MM.1S (cell line): ENCODE measurements at regions not wholly inside any gene's neighbourhood (a gene's known extent, or its start where the extent isn't known, plus 50 kb on each side); places are given as distances from the start of the nearest gene placed in this dataset.

Source experiments
- DNase-seq: peaks from one replicate; pipeline ENCODE4 v3.0.0-alpha.2; 2015
- H2AFZ ChIP-seq: fragments of 300-600 bp; sonication (generic); 2 replicates; pipeline ENCODE4 v1.6.0; 2016; ENCODE audit warnings: antibody characterized with exemption, low read length
- H3F3A ChIP-seq: fragments of 300-600 bp; sonication (generic); 2 replicates; pipeline ENCODE4 v1.6.1; 2016; ENCODE audit warnings: mild to moderate bottlenecking, antibody characterized with exemption, low read length, moderate library complexity, mixed read lengths; ENCODE audit not compliant: insufficient read depth
- H3K27ac ChIP-seq: fragments of 300-600 bp; sonication (generic); 2 replicates; pipeline ENCODE4 v1.5.1; 2016; ENCODE audit warnings: mild to moderate bottlenecking, low read length
- H3K27me3 ChIP-seq: fragments of 300-600 bp; sonication (generic); replicated peaks from 2 replicates; pipeline ENCODE4 v1.6.0; 2016; ENCODE audit warnings: low read length; ENCODE audit not compliant: insufficient read depth
- H3K36me3 ChIP-seq: fragments of 300-600 bp; sonication (generic); replicated peaks from 2 replicates; pipeline ENCODE4 v1.6.1; 2016; ENCODE audit warnings: mild to moderate bottlenecking, low read length, mixed read lengths; ENCODE audit not compliant: insufficient read depth
- H3K4me1 ChIP-seq: fragments of 300-600 bp; sonication (generic); 2 replicates; pipeline ENCODE4 v1.6.1; 2016; ENCODE audit warnings: low read length, mixed read lengths
- H3K4me2 ChIP-seq: fragments of 300-600 bp; sonication (generic); 2 replicates; pipeline ENCODE4 v1.6.0; 2016; ENCODE audit warnings: low read depth, low read length
- H3K4me3 ChIP-seq: fragments of 300-600 bp; sonication (generic); 2 replicates; pipeline ENCODE4 v1.5.1; 2016; ENCODE audit warnings: low read length, mixed read lengths
- H3K79me2 ChIP-seq: fragments of 300-600 bp; sonication (generic); 2 replicates; pipeline ENCODE4 v1.6.1; 2016; ENCODE audit warnings: mixed run types, low read length, mixed read lengths
- H3K9ac ChIP-seq: fragments of 300-600 bp; sonication (generic); 2 replicates; pipeline ENCODE4 v1.6.1; 2016; ENCODE audit warnings: low read length, mixed read lengths
- H3K9me2 ChIP-seq: fragments of 300-600 bp; sonication (generic); replicated peaks from 2 replicates; pipeline ENCODE4 v1.6.1; 2016; ENCODE audit warnings: mild to moderate bottlenecking, low read length, mixed read lengths; ENCODE audit not compliant: insufficient read depth
- H3K9me3 ChIP-seq: fragments of 300-600 bp; sonication (generic); replicated peaks from 2 replicates; pipeline ENCODE4 v1.6.1; 2016; ENCODE audit warnings: mild to moderate bottlenecking, low read length, mixed read lengths; ENCODE audit not compliant: insufficient read depth
- H4K20me1 ChIP-seq: fragments of 300-600 bp; sonication (generic); 2 replicates; pipeline ENCODE4 v1.6.1; 2016; ENCODE audit warnings: mild to moderate bottlenecking, low read length, moderate library complexity, mixed read lengths; ENCODE audit not compliant: insufficient read depth
- EZH2 ChIP-seq: fragments of 300-600 bp; sonication (generic); optimal IDR thresholded peaks from 2 replicates; pipeline ENCODE3; 2017; ENCODE audit warnings: low read depth, mild to moderate bottlenecking, antibody characterized with exemption, low read length, mixed read lengths
- EZH2phosphoT487 ChIP-seq: fragments of 300-600 bp; sonication (generic); IDR thresholded peaks from 2 replicates; pipeline ENCODE4 v1.6.1; 2018; ENCODE audit warnings: antibody characterized with exemption, low read length
- TF ChIP-seq, protein P1 (sequence below): fragments of 300-600 bp; sonication (generic); IDR thresholded peaks from 2 replicates; pipeline ENCODE4 v1.5.1; 2016; ENCODE audit warnings: antibody characterized with exemption, low read length, mixed read lengths

DNA sequence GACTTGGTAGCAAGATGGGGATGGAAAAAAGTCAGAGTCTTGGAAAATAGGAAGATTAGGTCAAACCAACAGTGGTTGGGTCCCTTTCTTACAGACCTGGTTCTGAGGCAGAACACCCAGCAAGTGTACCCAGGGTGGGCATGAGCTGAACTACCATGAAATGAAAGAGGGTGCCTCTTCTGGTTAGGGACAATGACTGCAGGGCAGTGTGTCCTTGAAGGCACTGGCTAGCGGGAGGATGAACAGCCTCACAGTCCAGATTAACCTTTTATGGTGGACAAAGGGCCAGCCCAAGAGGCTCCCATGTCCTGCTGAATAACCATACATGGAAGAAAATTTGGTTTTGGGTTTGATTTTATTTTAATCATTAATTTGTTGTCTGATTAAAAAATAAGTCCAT, 61.8 kb upstream of the CCDC85A start:
- TF ChIP-seq, protein P1, sequence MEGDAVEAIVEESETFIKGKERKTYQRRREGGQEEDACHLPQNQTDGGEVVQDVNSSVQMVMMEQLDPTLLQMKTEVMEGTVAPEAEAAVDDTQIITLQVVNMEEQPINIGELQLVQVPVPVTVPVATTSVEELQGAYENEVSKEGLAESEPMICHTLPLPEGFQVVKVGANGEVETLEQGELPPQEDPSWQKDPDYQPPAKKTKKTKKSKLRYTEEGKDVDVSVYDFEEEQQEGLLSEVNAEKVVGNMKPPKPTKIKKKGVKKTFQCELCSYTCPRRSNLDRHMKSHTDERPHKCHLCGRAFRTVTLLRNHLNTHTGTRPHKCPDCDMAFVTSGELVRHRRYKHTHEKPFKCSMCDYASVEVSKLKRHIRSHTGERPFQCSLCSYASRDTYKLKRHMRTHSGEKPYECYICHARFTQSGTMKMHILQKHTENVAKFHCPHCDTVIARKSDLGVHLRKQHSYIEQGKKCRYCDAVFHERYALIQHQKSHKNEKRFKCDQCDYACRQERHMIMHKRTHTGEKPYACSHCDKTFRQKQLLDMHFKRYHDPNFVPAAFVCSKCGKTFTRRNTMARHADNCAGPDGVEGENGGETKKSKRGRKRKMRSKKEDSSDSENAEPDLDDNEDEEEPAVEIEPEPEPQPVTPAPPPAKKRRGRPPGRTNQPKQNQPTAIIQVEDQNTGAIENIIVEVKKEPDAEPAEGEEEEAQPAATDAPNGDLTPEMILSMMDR = no peak
- TF ChIP-seq EZH2 (no peak), EZH2phosphoT487 (no peak)
- no peaks in the 10 kb centered on the region for H3K36me3 ChIP-seq
- no peaks in the 10 kb centered on the region for H3K4me1 ChIP-seq
- H3K9ac ChIP-seq = no peak overlapping the region
- no peaks in the 10 kb centered on the region for H3F3A ChIP-seq
- DNase-seq = no peak
- no peak overlapping the region for H2AFZ ChIP-seq
- no peaks in the 10 kb centered on the region for H3K27me3 ChIP-seq
- no peak overlapping the region for H3K4me2 ChIP-seq
- H3K9me2 ChIP-seq = no peaks in the 10 kb centered on the region
- no peak overlapping the region for H3K4me3 ChIP-seq
- no peaks in the 10 kb centered on the region for H4K20me1 ChIP-seq
- H3K27ac ChIP-seq = no peak overlapping the region
- no peaks in the 10 kb centered on the region for H3K79me2 ChIP-seq
- no peaks in the 10 kb centered on the region for H3K9me3 ChIP-seq

DNA sequence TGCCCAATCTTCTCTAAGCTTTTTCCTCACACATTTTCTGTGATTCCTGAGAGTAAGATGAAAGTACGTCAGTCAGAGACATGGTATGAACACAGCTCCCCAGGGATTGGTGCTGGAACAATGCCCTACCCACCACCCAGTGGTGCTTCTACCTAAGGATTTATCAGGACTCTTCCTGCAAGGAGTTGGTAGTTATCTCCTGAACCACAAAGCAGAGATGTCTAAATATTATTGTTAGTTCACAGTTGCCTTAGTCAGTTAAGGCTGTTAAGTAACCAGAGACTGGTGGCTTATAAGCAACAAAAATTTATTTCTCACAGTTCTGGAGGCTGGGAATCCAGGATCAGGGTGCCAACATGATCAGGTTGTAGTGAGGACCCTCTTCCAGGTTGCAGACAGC, 60.3 kb upstream of the CCDC85A start:
- H3K27me3 ChIP-seq = no peaks in the 10 kb centered on the region
- no peak overlapping the region for H3K4me2 ChIP-seq
- no peaks in the 10 kb centered on the region for H3K36me3 ChIP-seq
- no peak overlapping the region for H3K4me3 ChIP-seq
- H3F3A ChIP-seq = no peaks in the 10 kb centered on the region
- H3K9ac ChIP-seq = no peak overlapping the region
- no peak overlapping the region for H3K27ac ChIP-seq
- H3K4me1 ChIP-seq = no peaks in the 10 kb centered on the region
- no peaks in the 10 kb centered on the region for H4K20me1 ChIP-seq
- TF ChIP-seq EZH2 (no peak), EZH2phosphoT487 (no peak)
- TF ChIP-seq, protein P1 = no peak
- no peaks in the 10 kb centered on the region for H3K79me2 ChIP-seq
- no peak overlapping the region for H2AFZ ChIP-seq
- no peaks in the 10 kb centered on the region for H3K9me3 ChIP-seq
- H3K9me2 ChIP-seq = no peaks in the 10 kb centered on the region
- no peak for DNase-seq

DNA sequence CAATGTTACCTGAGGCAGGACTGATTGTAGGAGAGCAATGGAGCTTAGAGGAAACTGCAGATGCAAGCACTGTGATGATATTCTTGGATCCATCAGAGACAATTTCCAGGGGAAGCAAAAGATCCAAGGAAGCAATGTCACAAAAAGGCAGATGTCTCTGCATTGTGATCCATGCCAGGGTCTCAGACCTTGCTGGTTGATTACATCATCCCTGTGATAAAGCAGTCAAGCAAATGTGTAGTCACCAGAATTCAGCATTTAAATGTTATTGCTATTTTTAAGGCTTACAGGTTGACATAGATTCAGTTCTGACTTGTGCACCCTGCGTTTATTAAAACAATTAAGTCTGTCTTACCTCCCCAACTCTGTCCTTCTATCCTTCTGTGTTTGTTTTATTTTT, 56.8 kb upstream of the CCDC85A start:
- no peaks in the 10 kb centered on the region for H3K79me2 ChIP-seq
- TF ChIP-seq EZH2phosphoT487 = no peak
- H3K36me3 ChIP-seq = no peaks in the 10 kb centered on the region
- H3K4me3 ChIP-seq = no peak overlapping the region
- H3K4me2 ChIP-seq = no peak overlapping the region
- no peaks in the 10 kb centered on the region for H3K4me1 ChIP-seq
- no peak for DNase-seq
- H3K9ac ChIP-seq = no peak overlapping the region
- no peaks in the 10 kb centered on the region for H3K27me3 ChIP-seq
- H3K27ac ChIP-seq = no peak overlapping the region
- no peak overlapping the region for H2AFZ ChIP-seq
- H3F3A ChIP-seq = no peaks in the 10 kb centered on the region
- no peaks in the 10 kb centered on the region for H4K20me1 ChIP-seq
- H3K9me2 ChIP-seq = no peaks in the 10 kb centered on the region
- no peaks in the 10 kb centered on the region for H3K9me3 ChIP-seq

DNA sequence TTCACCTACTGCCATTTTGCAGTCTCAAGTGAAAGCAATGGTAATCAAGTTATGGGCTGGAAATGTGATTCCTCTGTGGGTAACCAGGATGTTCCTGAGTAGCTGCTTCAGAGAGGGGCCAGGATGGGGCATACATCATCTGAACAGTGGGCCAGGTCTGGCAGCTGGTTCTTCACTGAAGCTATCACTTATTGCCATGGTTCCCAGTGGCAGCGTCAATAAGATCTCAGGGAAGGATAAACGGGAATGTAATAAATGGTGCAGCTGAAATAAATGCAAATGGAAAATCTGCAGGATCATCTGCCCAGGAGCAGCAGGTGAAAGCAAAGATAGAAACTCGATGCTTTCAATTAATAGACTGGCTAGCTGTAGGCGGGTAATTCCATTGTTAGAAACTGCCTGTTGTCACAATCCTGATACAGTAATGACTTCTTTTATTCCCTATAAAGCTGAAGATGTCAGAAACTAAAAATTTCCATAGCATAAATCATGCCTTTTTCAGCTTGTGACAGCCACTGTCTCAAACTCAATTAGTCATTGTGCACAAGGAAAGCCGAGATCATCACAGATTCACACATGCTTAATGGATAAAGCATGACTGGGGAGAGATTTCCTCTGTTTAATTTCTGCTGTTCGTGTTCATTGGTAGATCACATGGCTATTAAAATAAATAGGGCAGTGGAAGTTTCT, 56.2 kb upstream of the CCDC85A start:
- TF ChIP-seq EZH2 = no peak
- no peak for TF ChIP-seq EZH2phosphoT487
- TF ChIP-seq, protein P1 = no peak
- Histone ChIP-seq H2AFZ (no peak overlapping the region), H3F3A (no peaks in the 10 kb centered on the region), H3K27me3 (no peaks in the 10 kb centered on the region), H3K9me3 (no peaks in the 10 kb centered on the region), H4K20me1 (no peaks in the 10 kb centered on the region), H3K4me1 (no peaks in the 10 kb centered on the region), H3K4me3 (no peak overlapping the region), H3K79me2 (no peaks in the 10 kb centered on the region), H3K4me2 (no peak overlapping the region), H3K36me3 (no peaks in the 10 kb centered on the region), H3K9me2 (no peaks in the 10 kb centered on the region), H3K9ac (no peak overlapping the region), H3K27ac (no peak overlapping the region)
- DNase-seq = no peak
